ENCODE measurements at regions not wholly inside any gene's neighbourhood (a gene's known extent, or its start where the extent isn't known, plus 50 kb on each side); places are given as distances from the start of the nearest gene placed in this dataset.
"Not testable (repeated sequence)": the region's sequence is repeated elsewhere in the genome, so short reads cannot be mapped to it uniquely, and the experiment has no call there.

DNA sequence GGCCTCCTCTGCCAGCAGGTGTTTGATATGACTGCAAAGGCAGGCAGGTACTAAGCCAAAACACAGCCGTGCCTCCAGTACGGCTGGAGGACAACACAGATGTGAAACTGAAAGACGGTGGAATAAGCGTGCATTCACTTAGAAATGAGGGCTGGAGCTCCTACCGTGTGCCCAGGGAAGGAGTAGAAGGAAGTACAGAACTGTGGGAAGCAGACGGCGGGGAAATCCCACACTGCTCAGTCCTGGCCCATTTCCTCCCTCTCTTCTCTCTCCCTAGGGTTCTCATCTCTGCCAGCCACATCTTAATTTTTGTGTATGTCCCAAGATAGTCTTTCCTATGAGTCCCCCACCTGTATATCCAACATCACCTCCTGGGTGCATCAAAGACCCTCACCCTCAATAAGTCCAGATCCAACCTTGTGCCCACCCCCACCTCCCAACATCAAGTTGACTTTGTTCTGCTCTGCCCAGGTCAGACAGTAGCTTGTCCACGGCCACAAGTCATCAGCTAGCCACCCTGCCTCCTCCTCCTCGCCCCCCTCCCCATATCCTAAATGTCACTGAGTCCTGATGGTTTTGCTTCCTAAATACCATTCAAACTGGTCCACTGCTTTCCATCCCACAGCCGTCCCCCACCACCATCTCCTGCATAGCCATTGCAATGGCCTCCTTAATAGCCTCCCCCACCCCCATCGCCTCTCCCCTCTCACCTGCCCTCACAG is 77.1 kb upstream of the RPL38 start:
- DNase-seq = no peak

DNA sequence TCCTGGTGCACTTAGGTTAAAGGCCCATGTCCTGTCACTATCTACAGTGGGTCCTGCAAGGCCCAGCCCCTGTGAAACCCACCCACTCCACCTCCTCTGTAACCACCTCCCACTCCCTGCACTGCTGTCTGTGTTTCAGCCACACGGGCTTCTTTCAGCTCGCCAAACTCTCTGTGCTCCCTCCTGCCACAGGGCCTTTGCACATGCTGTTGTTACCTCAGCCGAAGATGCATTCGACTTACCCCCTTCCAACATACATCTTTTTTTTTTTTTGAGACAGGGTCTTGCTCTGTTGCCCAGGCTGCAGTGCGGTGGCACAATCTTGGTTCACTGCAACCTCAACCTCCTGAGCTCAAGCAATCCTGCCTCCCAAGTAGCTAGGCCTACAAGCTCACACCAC is 76.5 kb upstream of the RPL38 start:
- DNase-seq = no peak

- DNase-seq = no peak
Measured at GRCh38 chr17:74128456-74129211, 74.8 kb upstream of the RPL38 start.

DNA sequence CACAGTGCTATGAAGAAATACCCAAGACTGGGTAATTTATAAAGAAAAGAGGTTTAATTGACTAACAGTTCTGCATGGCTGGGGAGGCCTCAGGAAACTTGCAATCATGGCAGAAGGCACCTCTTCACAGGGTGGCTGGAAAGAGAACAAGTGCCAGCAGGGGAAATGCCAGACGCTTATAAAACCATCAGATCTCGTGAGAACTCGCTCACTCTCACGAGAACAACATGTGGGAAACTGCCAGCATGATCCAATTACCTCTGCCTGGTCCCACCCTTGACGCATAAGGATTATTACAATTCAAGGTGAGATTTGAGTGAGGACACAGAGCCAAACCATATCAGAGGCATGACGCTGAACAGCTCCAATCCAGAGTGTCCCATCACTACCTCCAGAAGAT is 73.7 kb upstream of the RPL38 start:
- DNase-seq = not testable (repeated sequence)

- DNase-seq = no peak
Measured at GRCh38 chr17:74130276-74130675, 73.2 kb upstream of the RPL38 start.

GRCh38 chr17:74130841-74131240 is 72.6 kb upstream of the RPL38 start:
- DNase-seq = no peak

DNA sequence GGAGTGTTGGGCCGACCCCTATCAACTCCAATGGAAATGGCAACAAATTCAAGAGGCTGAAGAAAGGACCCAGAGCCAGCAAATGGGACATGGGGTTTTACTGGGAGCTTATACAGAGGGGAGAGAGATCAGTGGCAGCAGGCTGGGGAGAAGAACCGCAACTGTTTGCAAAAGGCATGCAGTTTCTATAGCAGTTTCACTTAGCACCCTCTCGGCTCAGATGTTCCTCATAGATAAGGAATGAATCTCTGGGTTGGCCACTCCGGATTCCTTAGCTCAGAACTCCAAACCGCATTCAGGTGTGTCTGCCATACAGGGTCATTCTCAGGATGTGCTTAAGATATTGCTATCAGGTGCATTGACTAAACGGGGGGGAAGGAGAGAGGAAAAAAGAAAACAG is 71.1 kb upstream of the RPL38 start:
- no peak for DNase-seq

GRCh38 chr17:74133740-74134139 is 69.7 kb upstream of the RPL38 start:
- DNase-seq = no peak

- DNase-seq = not testable (repeated sequence)
Measured at GRCh38 chr17:74134234-74134633, 69.2 kb upstream of the RPL38 start.

DNA sequence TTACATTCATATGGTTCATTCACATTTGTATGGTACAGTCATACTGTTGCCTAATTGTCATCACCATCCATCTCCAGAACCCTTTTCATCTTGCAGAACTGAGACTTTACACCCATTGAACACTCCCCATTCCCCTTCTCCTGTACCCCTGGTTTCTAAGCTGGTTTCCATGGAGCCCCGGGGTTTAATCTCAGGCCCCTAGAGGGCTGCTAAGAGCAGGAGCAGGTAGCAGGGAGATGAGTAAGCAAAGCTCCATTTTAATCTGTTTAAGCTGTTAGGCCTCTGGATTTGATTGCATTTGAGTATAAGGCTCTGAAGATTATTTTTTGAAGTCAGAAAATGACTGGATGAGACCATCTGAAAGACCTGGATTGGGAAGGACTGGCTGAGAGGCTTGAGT is 68.5 kb upstream of the RPL38 start:
- DNase-seq = no peak

DNA sequence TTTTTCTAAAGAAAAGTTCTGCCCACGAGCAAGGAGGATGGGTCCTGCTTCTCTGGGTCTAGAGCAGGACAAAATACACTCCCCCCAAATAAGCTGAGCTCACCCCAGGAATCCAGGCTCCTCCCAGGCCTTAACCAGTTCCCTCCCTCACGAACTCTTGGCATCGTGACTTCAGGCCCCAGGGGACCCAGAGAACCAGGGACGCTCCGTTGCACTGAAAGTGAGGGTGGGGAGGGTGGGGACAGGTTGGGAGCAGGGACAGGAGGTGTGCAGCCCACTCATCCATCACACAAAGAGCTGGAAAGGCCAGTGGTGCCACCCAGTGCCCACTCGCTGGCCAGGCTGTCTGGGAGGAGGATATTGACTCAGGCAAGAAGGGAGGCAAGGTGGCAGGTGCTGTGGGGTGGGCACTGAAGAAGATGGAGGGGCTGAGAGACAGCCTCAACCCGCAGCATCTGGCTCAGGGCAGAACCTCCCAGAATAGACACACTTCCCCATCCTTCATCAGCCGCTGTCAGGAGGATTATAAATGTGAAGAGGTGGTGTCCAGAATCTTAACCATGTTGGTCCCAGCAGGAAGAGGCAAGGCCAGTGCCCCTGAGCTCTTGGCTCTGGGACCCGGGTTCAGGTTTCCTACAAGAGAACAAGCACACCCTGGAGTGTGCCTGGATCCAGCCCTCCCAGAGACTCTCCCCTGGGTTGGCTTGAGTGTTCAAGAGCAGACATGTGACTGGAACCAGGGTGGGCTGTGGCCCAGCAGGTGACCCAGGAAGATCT is 67.9 kb upstream of the RPL38 start:
- DNase-seq = no peak

DNA sequence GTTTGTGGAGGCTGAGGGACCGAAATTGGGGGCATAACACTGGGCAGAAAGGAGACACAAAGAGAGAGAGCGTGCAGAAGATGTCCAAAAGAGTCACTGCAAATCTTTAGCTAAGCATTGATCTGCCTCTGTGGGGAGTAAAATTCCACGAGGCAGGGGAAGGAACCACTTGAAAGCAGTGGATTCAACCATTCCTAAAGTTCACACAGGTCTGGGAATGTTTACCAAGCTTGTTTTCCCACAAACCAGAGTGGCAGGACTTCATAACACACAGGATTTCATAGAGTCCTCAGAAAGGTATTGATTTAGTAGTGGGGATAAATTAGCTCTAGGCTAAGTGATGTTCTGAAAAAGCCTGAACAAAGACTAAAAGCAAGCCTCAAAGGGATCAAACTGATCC is 66.1 kb upstream of the RPL38 start:
- DNase-seq = no peak

GRCh38 chr17:74139120-74139519 is 64.4 kb upstream of the RPL38 start:
- no peak for DNase-seq

GRCh38 chr17:74140282-74140681 is 63.2 kb upstream of the RPL38 start:
- DNase-seq = no peak

GRCh38 chr17:74141612-74142011 is 61.9 kb upstream of the RPL38 start:
- DNase-seq = no peak

GRCh38 chr17:74143318-74143717 is 60.2 kb upstream of the RPL38 start:
- DNase-seq = not testable (repeated sequence)

DNA sequence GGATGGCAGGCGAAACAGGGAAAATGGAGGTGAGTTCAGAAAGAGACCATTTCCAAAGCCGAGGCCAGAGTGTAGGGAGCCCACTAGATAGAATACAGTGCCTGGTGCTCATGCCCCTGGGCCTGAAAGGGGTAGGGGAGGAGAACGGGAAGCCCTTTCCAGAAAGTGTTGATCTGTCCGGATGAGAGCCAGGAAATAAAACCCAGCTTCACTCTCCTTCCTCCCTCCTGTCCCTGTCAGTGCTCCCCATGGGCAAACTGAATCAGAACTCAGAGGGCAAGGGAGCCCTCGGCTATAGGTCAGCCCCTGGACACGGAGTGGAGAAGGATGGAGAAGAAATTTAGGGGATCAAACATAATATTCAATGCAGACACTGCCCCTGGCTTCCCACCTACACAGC is 57.7 kb upstream of the RPL38 start:
- no peak for DNase-seq

DNA sequence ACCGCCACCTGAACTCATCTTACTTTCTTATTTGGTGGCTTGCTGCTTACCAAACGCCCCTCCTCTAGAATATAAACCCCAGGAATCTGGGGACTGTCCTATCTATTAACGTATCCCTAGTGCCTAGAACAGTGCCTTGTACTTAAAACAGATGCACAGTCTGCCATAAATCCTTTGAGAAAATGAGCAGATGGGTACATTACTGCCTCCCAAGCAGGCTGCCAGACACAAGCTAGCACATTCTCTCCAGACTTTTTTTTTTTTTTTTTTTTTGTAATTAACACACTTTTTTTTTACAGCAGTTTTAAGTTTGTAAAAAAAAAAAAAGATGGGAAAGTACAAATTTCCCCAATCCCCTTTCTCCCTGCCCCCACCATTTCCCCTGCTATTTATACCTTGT is 57.3 kb upstream of the RPL38 start:
- no peak for DNase-seq

GRCh38 chr17:74147056-74147835 is 56.2 kb upstream of the RPL38 start:
- DNase-seq = no peak

DNA sequence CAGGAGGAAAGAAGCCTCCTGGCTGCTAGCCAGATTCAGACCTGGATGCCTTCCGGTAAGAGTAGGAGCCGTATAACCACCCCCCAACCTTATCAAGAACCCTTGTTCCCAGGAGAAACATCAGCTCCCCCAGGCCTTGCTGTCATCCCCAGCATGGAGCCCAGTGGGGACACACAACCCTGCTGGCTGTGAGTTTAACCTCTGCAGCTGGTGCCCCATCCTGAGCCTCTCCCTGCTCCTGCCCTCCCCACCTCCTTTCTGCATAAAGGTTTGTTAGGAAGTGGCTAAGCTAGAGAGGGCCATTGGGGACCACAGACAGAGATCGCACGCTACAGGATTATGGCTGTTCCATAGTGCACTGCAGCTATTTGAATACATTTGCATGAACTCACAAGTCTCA is 55.5 kb upstream of the RPL38 start:
- DNase-seq = no peak

DNA sequence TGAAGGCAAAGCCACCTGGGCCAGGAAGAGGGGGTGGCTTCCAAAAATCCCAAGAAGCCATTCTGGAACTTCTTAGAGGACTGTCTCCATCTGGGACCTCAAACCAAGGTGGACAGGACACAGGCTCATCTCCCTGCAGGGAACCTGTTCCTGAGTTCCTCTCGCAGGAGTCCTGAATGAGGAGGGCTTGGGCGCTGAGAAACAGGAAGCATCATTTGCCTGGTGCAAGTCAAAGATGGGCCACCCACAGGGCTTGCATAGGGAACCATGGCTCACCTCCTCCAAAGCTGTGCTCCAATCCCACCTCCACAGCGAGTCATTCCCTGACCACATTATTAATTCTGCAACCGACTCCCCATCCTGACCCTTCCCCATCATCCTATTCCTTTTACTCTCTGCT is 55.0 kb upstream of the RPL38 start:
- no peak for DNase-seq

- no peak for DNase-seq
Measured at GRCh38 chr17:74148901-74149596, 54.4 kb upstream of the RPL38 start.

Measured in NCI-H2081 (cell line).